GM12864 (cell line): ENCODE measurements at regions not wholly inside any gene's neighbourhood (a gene's known extent, or its start where the extent isn't known, plus 50 kb on each side); places are given as distances from the start of the nearest gene placed in this dataset.

ENCODE experiments used
- DNase-seq: peaks from one replicate; pipeline ENCODE4 v3.0.0-alpha.2; 2011; ENCODE audit warnings: low read depth
- H3K4me3 ChIP-seq: 2 replicates; pipeline ENCODE4 v1.5.1; 2011; ENCODE audit warnings: mild to moderate bottlenecking, low read depth, low read length, control low read depth
- TF ChIP-seq, protein P1 (sequence below): IDR thresholded peaks from 2 replicates; pipeline ENCODE4 v1.5.1; 2011; ENCODE audit warnings: low read depth, mild to moderate bottlenecking, moderate library complexity, low read length, control low read depth, inconsistent platforms; ENCODE audit errors: missing control alignments

DNA sequence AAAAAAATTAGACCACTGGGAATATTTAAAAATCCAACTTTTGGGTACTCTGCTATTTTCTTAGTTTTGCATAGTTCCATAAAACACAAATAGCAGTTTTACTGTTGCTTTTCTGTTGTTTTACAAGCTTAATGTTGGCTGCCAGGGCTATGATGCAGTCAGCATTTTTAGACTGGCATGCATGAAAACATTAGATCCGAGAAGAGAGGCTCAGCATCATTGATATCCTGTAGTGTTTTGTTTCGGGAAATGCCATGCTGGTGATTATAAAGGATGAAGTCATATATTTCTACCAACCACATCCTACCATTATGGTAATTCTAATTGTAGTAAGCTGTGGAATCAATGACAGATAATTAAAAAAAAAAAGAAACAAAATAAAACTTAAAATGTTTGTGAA lies 104.6 kb downstream of the MBL2 start:
- DNase-seq: no peak
- TF ChIP-seq, protein P1, sequence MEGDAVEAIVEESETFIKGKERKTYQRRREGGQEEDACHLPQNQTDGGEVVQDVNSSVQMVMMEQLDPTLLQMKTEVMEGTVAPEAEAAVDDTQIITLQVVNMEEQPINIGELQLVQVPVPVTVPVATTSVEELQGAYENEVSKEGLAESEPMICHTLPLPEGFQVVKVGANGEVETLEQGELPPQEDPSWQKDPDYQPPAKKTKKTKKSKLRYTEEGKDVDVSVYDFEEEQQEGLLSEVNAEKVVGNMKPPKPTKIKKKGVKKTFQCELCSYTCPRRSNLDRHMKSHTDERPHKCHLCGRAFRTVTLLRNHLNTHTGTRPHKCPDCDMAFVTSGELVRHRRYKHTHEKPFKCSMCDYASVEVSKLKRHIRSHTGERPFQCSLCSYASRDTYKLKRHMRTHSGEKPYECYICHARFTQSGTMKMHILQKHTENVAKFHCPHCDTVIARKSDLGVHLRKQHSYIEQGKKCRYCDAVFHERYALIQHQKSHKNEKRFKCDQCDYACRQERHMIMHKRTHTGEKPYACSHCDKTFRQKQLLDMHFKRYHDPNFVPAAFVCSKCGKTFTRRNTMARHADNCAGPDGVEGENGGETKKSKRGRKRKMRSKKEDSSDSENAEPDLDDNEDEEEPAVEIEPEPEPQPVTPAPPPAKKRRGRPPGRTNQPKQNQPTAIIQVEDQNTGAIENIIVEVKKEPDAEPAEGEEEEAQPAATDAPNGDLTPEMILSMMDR: no peak
- no peak overlapping the region for H3K4me3 ChIP-seq

DNA sequence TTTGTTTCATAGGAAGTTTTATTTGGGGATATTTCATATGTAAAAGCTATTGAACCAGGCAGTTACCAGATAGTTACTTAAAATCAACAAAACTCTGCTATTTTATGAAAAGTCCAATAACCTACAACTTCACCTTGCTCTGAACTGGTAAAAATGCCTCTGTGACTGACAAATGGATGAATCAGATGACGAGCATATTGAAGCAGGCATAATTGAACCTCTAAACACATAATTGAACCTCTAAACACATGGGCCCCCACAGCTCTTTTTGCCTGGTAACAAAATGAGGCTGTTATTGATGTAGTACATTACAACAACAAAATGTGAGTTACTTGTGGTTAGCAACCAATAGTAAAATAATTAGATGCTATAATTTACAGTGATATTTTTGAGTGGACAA lies 99.7 kb downstream of the MBL2 start:
- TF ChIP-seq, protein P1: no peak
- DNase-seq: no peak
- H3K4me3 ChIP-seq: no peak overlapping the region

DNA sequence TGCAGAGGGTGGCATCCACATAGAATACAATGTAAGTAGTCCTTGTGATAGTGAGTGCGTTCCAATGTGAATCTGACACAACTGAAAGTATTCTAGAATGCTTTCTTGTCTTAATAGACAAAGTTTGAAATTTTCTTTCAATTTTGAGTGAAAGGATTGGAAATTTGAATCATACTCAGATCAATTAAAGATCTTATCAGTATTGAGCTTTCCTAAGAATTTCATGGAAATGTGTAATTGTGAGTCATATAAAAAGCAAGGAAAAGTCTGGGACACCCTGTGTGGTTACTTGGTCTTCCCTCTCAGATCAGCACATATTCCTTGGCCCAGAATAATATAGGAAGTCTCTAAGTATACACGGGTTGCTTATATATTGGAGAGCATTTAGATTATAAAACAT lies 99.1 kb downstream of the MBL2 start:
- H3K4me3 ChIP-seq: no peak overlapping the region
- DNase-seq: no peak
- TF ChIP-seq, protein P1: no peak

DNA sequence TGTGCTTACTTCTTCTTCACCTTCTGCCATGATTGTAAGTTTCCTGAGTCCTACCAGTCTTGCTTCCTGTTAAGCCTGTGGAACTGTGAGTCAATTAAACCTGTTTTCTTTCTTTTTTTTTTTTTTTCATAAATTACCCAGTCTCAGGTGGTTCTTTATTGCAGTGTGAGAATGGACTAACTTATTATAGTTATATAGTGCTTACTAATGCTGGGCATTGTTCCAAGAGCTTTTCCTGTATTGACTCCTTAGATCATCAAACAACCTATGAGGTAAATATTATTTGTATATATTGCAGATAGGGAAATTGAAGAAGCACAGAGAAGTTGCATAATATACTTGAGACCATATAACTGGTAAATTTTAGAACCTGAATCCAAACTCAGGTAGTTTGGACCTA lies 98.1 kb downstream of the MBL2 start:
- no peak overlapping the region for H3K4me3 ChIP-seq
- TF ChIP-seq, protein P1: no peak
- DNase-seq: no peak

DNA sequence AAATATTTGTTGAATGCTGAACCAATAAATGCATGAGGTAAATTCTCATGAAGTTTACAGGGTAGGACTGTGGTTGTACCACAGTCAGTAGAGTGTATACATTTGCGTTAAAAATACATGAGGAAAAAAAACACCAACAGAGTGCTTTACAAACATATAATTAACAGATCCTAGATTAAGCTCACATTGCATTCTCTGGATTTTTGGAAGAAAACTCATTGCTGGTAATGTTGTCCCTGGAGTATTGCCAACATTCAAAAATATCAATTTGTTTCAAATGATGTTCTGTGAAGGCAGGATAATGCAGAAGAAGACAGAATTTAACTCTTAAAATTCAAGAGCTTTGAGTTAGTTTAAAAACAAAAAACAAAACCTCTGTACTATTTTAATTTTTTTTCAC lies 95.5 kb downstream of the MBL2 start:
- TF ChIP-seq, protein P1: no peak
- no peak for DNase-seq
- H3K4me3 ChIP-seq: no peak overlapping the region

DNA sequence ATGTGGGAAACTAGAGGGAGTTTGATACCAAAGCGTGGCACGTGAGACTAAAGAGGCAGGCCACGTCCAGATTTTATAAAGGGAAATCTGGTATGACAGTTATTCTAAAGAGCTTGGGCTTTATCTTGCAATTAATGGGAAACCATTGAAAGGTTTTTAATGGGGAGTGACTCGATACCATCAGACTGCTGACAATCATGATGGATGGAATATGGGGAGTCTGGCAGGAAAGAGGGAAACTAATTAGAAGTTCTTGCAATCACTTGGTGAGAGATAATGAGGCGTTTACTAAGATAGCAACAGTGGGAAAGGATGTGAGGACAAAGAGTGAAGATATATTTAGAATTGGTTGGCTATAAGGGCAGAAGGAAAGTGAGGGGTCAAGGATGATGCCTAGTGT lies 94.0 kb downstream of the MBL2 start:
- no peak for DNase-seq
- TF ChIP-seq, protein P1: no peak
- no peak overlapping the region for H3K4me3 ChIP-seq

DNA sequence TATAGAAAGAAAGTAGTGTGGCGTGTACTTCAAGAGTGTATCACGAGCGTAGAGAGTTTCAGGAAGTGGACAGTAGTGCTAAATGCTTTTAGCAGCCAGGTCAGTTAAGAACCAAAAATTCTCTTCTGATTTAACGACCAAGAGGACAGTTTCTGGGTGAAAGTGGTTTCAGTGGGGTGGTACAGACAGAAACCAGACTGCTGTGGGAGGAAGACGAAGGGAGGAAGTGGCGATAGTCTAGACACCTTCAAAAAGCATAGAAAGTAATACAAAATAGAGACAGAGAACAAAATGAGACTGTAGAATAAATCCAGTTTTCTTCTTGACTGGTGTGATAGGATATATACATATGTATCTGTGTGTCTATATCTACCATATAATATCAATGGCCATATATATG lies 93.5 kb downstream of the MBL2 start:
- H3K4me3 ChIP-seq: no peak overlapping the region
- TF ChIP-seq, protein P1: no peak
- DNase-seq: no peak
